GM23248 (cell line): ENCODE measurements at regions not wholly inside any gene's neighbourhood (a gene's known extent, or its start where the extent isn't known, plus 50 kb on each side); places are given as distances from the start of the nearest gene placed in this dataset.

Experiments used
- DNase-seq: peaks from one replicate; pipeline ENCODE4 v3.0.0-alpha.2; 2015
- H2AFZ ChIP-seq: fragments of 200-600 bp; sonication (generic); 2 replicates; pipeline ENCODE4 v1.6.1; 2016; ENCODE audit warnings: antibody characterized with exemption
- H3F3A ChIP-seq: fragments of 200-600 bp; sonication (generic); 2 replicates; pipeline ENCODE4 v1.6.1; 2016; ENCODE audit warnings: mild to moderate bottlenecking, antibody characterized with exemption, mixed run types; ENCODE audit not compliant: insufficient read depth
- H3K27ac ChIP-seq: fragments of 200-600 bp; sonication (generic); 2 replicates; pipeline ENCODE4 v1.5.1; 2016; ENCODE audit warnings: mild to moderate bottlenecking
- H3K27me3 ChIP-seq: fragments of 200-600 bp; sonication (generic); replicated peaks from 2 replicates; pipeline ENCODE4 v1.6.1; 2016; ENCODE audit warnings: mild to moderate bottlenecking; ENCODE audit not compliant: insufficient read depth
- H3K36me3 ChIP-seq: fragments of 200-600 bp; sonication (generic); 2 replicates; pipeline ENCODE4 v1.6.1; 2016; ENCODE audit warnings: low read depth, mild to moderate bottlenecking
- H3K4me1 ChIP-seq: fragments of 200-600 bp; sonication (generic); 2 replicates; pipeline ENCODE4 v1.6.1; 2016; ENCODE audit warnings: mild to moderate bottlenecking; ENCODE audit not compliant: insufficient read depth
- H3K4me2 ChIP-seq: fragments of 200-600 bp; sonication (generic); one replicate; pipeline ENCODE4 v1.6.1; 2016; ENCODE audit warnings: mild to moderate bottlenecking; ENCODE audit not compliant: unreplicated experiment
- H3K4me3 ChIP-seq: fragments of 200-600 bp; sonication (generic); 2 replicates; pipeline ENCODE4 v1.5.1; 2016; ENCODE audit warnings: mild to moderate bottlenecking
- H3K79me2 ChIP-seq: fragments of 200-600 bp; sonication (generic); 2 replicates; pipeline ENCODE4 v1.6.1; 2016; ENCODE audit warnings: mild to moderate bottlenecking; ENCODE audit not compliant: insufficient read depth
- H3K9ac ChIP-seq: fragments of 200-600 bp; sonication (generic); 2 replicates; pipeline ENCODE4 v1.6.1; 2016; ENCODE audit warnings: mild to moderate bottlenecking
- H3K9me2 ChIP-seq: fragments of 200-600 bp; sonication (generic); 2 replicates; pipeline ENCODE4 v1.6.1; 2016; ENCODE audit warnings: mixed run types, mild to moderate bottlenecking, moderate library complexity; ENCODE audit not compliant: insufficient read depth
- H3K9me3 ChIP-seq: fragments of 200-600 bp; sonication (generic); one replicate; pipeline ENCODE4 v1.6.1; 2017; ENCODE audit warnings: low read depth
- H4K20me1 ChIP-seq: fragments of 200-600 bp; sonication (generic); 2 replicates; pipeline ENCODE4 v1.6.0; 2016; ENCODE audit not compliant: insufficient read depth
- EZH2 ChIP-seq: fragments of 200-600 bp; sonication (generic); IDR thresholded peaks from 2 replicates; pipeline ENCODE4 v1.6.1; 2018; ENCODE audit warnings: antibody characterized with exemption, mild to moderate bottlenecking; ENCODE audit not compliant: insufficient read depth, poor library complexity, severe bottlenecking
- EZH2phosphoT487 ChIP-seq: fragments of 200-600 bp; sonication (generic); IDR thresholded peaks from 2 replicates; pipeline ENCODE4 v1.6.1; 2018; ENCODE audit warnings: antibody characterized with exemption, moderate library complexity, mild to moderate bottlenecking, low read depth; ENCODE audit not compliant: insufficient read depth
- WGBS, 2 experiments: methylation state at CpG; one replicate each; pipeline ENCODE4 v1.1.6; 2015 to 2017; ENCODE audit warnings: low lambda C conversion rate in 2 of 2, low coverage in 1 of 2; ENCODE audit errors: missing lambda C conversion rate in 2 of 2; 5-methylcytosine and 5-hydroxymethylcytosine counted together
- in situ Hi-C: fragments of 300-500 bp; cut with MboI; formaldehyde crosslinking; loops from 2 replicates; pipeline ENCODE4 v1.15.0; 2020

DNA sequence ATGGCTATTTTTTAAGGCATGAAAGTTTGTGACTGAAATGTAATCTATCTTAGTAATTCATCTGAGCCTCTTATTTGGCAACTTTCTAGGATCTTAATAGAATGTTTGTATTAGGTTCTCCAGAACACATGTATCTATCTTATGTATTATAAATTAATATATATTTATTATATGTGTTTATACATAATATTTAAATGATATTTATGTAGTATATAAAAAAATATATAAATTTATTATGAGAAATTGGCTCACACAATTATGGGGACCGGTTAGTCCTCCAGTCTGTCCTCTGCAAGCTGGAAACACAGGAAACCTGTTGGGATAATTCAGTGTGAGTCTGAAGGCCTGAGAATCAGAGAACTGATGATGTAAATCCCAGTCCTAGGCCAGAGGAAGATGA lies 155.7 kb downstream of the AMY1C start:
- H4K20me1 ChIP-seq: no peaks in the 10 kb centered on the region
- H3F3A ChIP-seq: no peaks in the 10 kb centered on the region
- TF ChIP-seq EZH2 (no peak), EZH2phosphoT487 (no peak)
- 31 to 43% methylated on average over 1 of the region's 1 CpG for WGBS, 2 experiments
- no peak overlapping the region for H2AFZ ChIP-seq
- no peaks in the 10 kb centered on the region for H3K36me3 ChIP-seq
- no peaks in the 10 kb centered on the region for H3K9me3 ChIP-seq
- H3K27ac ChIP-seq: no peak overlapping the region
- H3K79me2 ChIP-seq: no peaks in the 10 kb centered on the region
- H3K9me2 ChIP-seq: no peaks in the 10 kb centered on the region
- no peaks in the 10 kb centered on the region for H3K27me3 ChIP-seq
- no peak overlapping the region for H3K4me2 ChIP-seq
- no peaks in the 10 kb centered on the region for H3K4me1 ChIP-seq
- no peak for DNase-seq
- no peak overlapping the region for H3K9ac ChIP-seq
- in situ Hi-C loops: no loop called here
- no peak overlapping the region for H3K4me3 ChIP-seq

- H3K27ac ChIP-seq: no peak overlapping the region
- no peaks in the 10 kb centered on the region for H3K9me2 ChIP-seq
- H3K27me3 ChIP-seq: no peaks in the 10 kb centered on the region
- H2AFZ ChIP-seq: no peak overlapping the region
- DNase-seq: no peak
- H3K36me3 ChIP-seq: no peaks in the 10 kb centered on the region
- no peak overlapping the region for H3K9ac ChIP-seq
- H3F3A ChIP-seq: no peaks in the 10 kb centered on the region
- H3K79me2 ChIP-seq: no peaks in the 10 kb centered on the region
- H3K4me2 ChIP-seq: no peak overlapping the region
- 18 to 27% methylated on average over 2 of the region's 2 CpGs for WGBS, 2 experiments
- no peaks in the 10 kb centered on the region for H3K4me1 ChIP-seq
- no peak overlapping the region for H3K4me3 ChIP-seq
- TF ChIP-seq EZH2 (no peak), EZH2phosphoT487 (no peak)
- H3K9me3 ChIP-seq: no peaks in the 10 kb centered on the region
- in situ Hi-C loops: no loop called here
- no peaks in the 10 kb centered on the region for H4K20me1 ChIP-seq
Measured at GRCh38 chr1:103911450-103911849, 161.8 kb downstream of the AMY1C start.

DNA sequence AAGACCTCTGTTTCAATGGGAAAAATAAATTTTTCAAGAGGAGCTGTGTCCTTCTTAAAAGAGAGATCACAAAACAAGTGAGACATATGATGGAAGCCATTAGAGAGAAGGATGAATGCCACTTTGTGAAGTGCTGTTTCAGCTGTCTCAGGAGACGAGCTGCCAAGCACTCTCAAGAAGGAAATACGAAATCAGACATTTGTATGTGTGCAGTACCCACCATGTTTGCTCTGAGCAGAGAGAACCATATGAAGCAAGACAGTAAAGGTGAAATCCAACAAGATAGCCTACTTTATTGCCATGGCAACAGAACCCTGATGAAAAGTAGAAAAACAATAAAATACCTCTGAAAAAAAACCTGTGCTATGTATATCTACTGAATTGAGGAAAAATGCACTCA lies 168.1 kb downstream of the AMY1C start:
- Histone ChIP-seq H3K9me3 (no peaks in the 10 kb centered on the region), H3K9ac (no peak overlapping the region), H4K20me1 (no peaks in the 10 kb centered on the region), H3K4me3 (no peak overlapping the region), H3K4me2 (no peak overlapping the region), H2AFZ (no peak overlapping the region), H3K27me3 (no peaks in the 10 kb centered on the region), H3K9me2 (peaks cover 5% of the 10 kb centered on the region; the same call in 1 of the 2 replicates), H3K79me2 (no peaks in the 10 kb centered on the region), H3K4me1 (no peaks in the 10 kb centered on the region), H3K36me3 (no peaks in the 10 kb centered on the region), H3F3A (no peaks in the 10 kb centered on the region), H3K27ac (no peak overlapping the region)
- TF ChIP-seq EZH2 (no peak), EZH2phosphoT487 (no peak)
- in situ Hi-C loops: no loop called here
- DNase-seq: no peak
- WGBS, 2 experiments: 0 to 6% methylated on average over 2 of the region's 2 CpGs

DNA sequence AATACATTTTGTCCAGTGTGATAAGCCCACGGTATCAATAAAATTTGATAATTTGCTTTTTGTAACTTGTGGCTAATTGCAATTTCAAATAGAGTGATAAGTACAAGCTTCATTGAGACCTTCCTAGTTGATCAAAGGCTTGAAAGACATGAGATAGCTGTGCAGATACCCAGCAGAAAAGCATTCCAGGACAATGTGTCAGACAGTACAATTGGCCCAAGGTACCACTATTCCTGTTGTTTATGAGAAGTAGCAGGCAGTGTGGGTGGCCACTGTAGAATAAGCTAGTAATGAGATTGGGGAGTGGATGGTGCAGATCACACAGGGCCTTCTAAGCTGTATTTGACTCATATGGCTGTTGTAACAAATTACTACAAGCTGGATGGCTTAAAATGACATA lies 182.2 kb downstream of the AMY1C start:
- no peaks in the 10 kb centered on the region for H3F3A ChIP-seq
- in situ Hi-C loops: no loop called here
- no peaks in the 10 kb centered on the region for H3K9me2 ChIP-seq
- no peaks in the 10 kb centered on the region for H3K36me3 ChIP-seq
- DNase-seq: no peak
- no peak overlapping the region for H3K9ac ChIP-seq
- no peaks in the 10 kb centered on the region for H3K9me3 ChIP-seq
- whole genome bisulfite sequencing, 2 experiments: 0 to 9% methylated on average over 1 of the region's 1 CpG
- H2AFZ ChIP-seq: no peak overlapping the region
- H3K79me2 ChIP-seq: no peaks in the 10 kb centered on the region
- no peaks in the 10 kb centered on the region for H3K4me1 ChIP-seq
- TF ChIP-seq EZH2phosphoT487: no peak
- TF ChIP-seq EZH2: no peak
- no peak overlapping the region for H3K4me2 ChIP-seq
- no peak overlapping the region for H3K4me3 ChIP-seq
- H3K27ac ChIP-seq: no peak overlapping the region
- no peaks in the 10 kb centered on the region for H3K27me3 ChIP-seq
- H4K20me1 ChIP-seq: no peaks in the 10 kb centered on the region

DNA sequence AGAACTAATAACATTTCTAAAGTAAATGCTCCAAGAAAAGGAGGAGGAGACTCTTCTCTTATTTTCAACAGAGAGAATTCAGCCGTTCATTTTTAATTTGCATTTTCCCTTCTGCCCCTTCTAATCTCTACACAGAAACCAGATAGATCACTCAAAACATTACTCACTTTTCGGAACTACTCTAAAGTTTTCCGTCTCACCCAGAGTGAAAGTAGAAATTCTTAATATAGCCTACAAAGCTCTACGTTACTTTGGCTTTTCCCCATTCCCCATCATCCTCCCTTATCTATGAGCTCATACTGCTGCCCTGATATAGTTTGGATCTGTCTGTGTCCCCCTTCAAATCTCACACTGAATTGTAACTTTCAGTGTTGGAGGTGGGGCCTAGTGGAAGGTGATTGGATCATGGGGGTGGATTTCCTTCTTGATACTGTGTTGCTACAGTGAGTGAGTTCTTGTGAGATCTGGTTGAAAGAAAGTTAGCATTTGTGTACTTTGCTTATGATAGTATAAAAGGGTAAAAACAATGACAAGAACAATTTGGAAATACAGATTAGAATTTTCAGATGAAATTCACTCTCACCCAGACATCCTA lies 188.2 kb downstream of the AMY1C start:
- WGBS, 2 experiments: 24 to 39% methylated on average over 4 of the region's 4 CpGs
- Histone ChIP-seq H3K9me2 (no peaks in the 10 kb centered on the region), H3K36me3 (no peaks in the 10 kb centered on the region), H3K4me1 (no peaks in the 10 kb centered on the region), H3K79me2 (no peaks in the 10 kb centered on the region), H3K4me3 (no peak overlapping the region), H3K4me2 (no peak overlapping the region), H2AFZ (no peak overlapping the region), H3K27ac (no peak overlapping the region), H3K27me3 (no peaks in the 10 kb centered on the region), H3K9me3 (no peaks in the 10 kb centered on the region), H4K20me1 (no peaks in the 10 kb centered on the region), H3K9ac (no peak overlapping the region), H3F3A (no peaks in the 10 kb centered on the region)
- TF ChIP-seq EZH2: no peak
- TF ChIP-seq EZH2phosphoT487: no peak
- DNase-seq: no peak
- in situ Hi-C loops: no loop called here
